HEK293 (cell line): ENCODE measurements at regions not wholly inside any gene's neighbourhood (a gene's known extent, or its start where the extent isn't known, plus 50 kb on each side); places are given as distances from the start of the nearest gene placed in this dataset.

Source experiments
- CTCF ChIA-PET: fragments of 350-600 bp; formaldehyde crosslinking; extraction: SDS; loops from one replicate; lab custom pipeline; 2021; ENCODE audit warnings: antibody characterized with exemption; lab: Yijun Ruan, JAX
- POLR2A ChIA-PET: fragments of 300-600 bp; formaldehyde crosslinking; extraction: SDS; loops from one replicate; lab custom pipeline; 2020; ENCODE audit warnings: antibody characterized with exemption, inconsistent platforms; lab: Yijun Ruan, JAX
- H3K27ac ChIP-seq: fragments of 200-500 bp; sonication (Bioruptor generic); 2 replicates; pipeline ENCODE4 v1.5.1; 2014; ENCODE audit warnings: low read depth, low read length, control low read depth, inconsistent platforms; ENCODE audit errors: extremely low read depth
- H3K36me3 ChIP-seq, 2 experiments: fragments of 200-500 bp in 1 of 2; sonication (Bioruptor generic) in 1 of 2; 1 replicate in 1 of 2; 2 replicates in 1 of 2; pipeline ENCODE4 v1.5.1; 2014 to 2017; ENCODE audit warnings: inconsistent platforms in 2 of 2, low read length in 2 of 2; ENCODE audit not compliant: control insufficient read depth in 2 of 2, insufficient read depth in 1 of 2
- H3K4me1 ChIP-seq: fragments of 200-500 bp; sonication (Bioruptor generic); 2 replicates; pipeline ENCODE4 v1.5.1; 2014; ENCODE audit warnings: mild to moderate bottlenecking, low read length, inconsistent platforms; ENCODE audit not compliant: control insufficient read depth, insufficient read depth
- H3K4me3 ChIP-seq: 2 replicates; pipeline ENCODE4 v1.5.1; 2011; ENCODE audit warnings: low read depth, mild to moderate bottlenecking, control low read depth, low read length, moderate library complexity
- H3K9me3 ChIP-seq: fragments of 200-500 bp; sonication (Bioruptor generic); 2 replicates; pipeline ENCODE4 v1.5.1; 2014; ENCODE audit warnings: low read depth, low read length, inconsistent platforms; ENCODE audit not compliant: control insufficient read depth, insufficient read depth
- BCL11B ChIP-seq: fragments of 450-650 bp; formaldehyde crosslinking; IDR thresholded peaks from 2 replicates; pipeline ENCODE4 v1.5.1; 2016; ENCODE audit warnings: low read depth, missing biosample characterization, missing genetic modification characterization
- FEZF1 ChIP-seq: fragments of 450-650 bp; formaldehyde crosslinking; IDR thresholded peaks from 2 replicates; pipeline ENCODE4 v1.5.1; 2016; ENCODE audit warnings: missing biosample characterization, missing genetic modification characterization
- ZBTB8A ChIP-seq: fragments of 450-650 bp; formaldehyde crosslinking; IDR thresholded peaks from 2 replicates; pipeline ENCODE4 v1.5.1; 2016; ENCODE audit warnings: missing biosample characterization, missing genetic modification characterization
- ZNF10 ChIP-seq: fragments of 450-650 bp; formaldehyde crosslinking; IDR thresholded peaks from 2 replicates; pipeline ENCODE4 v1.5.1; 2017; ENCODE audit warnings: missing biosample characterization, missing genetic modification characterization
- ZNF169 ChIP-seq: fragments of 450-650 bp; formaldehyde crosslinking; IDR thresholded peaks from 2 replicates; pipeline ENCODE4 v1.5.1; 2016; ENCODE audit warnings: missing biosample characterization, missing genetic modification characterization
- ZNF18 ChIP-seq: fragments of 450-650 bp; formaldehyde crosslinking; IDR thresholded peaks from 2 replicates; pipeline ENCODE4 v1.5.1; 2016; ENCODE audit warnings: missing biosample characterization, missing genetic modification characterization
- ZNF221 ChIP-seq: fragments of 450-650 bp; formaldehyde crosslinking; IDR thresholded peaks from 2 replicates; pipeline ENCODE4 v1.5.1; 2017; ENCODE audit warnings: missing biosample characterization, missing genetic modification characterization, borderline replicate concordance
- ZNF473 ChIP-seq: fragments of 450-650 bp; formaldehyde crosslinking; IDR thresholded peaks from 2 replicates; pipeline ENCODE4 v1.5.1; 2017; ENCODE audit warnings: missing biosample characterization, missing genetic modification characterization
- ZNF510 ChIP-seq: fragments of 450-650 bp; formaldehyde crosslinking; IDR thresholded peaks from 2 replicates; pipeline ENCODE4 v1.5.1; 2018; ENCODE audit warnings: mild to moderate bottlenecking, missing genetic modification characterization, missing biosample characterization; ENCODE audit not compliant: insufficient replicate concordance
- ZNF558 ChIP-seq: fragments of 450-650 bp; formaldehyde crosslinking; IDR thresholded peaks from 2 replicates; pipeline ENCODE4 v1.5.1; 2016; ENCODE audit warnings: missing biosample characterization, missing genetic modification characterization
- ZNF600 ChIP-seq: fragments of 450-650 bp; formaldehyde crosslinking; IDR thresholded peaks from 2 replicates; pipeline ENCODE4 v1.5.1; 2016; ENCODE audit warnings: missing biosample characterization, missing genetic modification characterization
- ZNF777 ChIP-seq: fragments of 450-650 bp; formaldehyde crosslinking; IDR thresholded peaks from 2 replicates; pipeline ENCODE4 v1.5.1; 2017; ENCODE audit warnings: missing biosample characterization, missing genetic modification characterization, borderline replicate concordance
- ZSCAN30 ChIP-seq: fragments of 450-650 bp; IDR thresholded peaks from 2 replicates; pipeline ENCODE4 v1.5.1; 2018; ENCODE audit warnings: missing biosample characterization, mild to moderate bottlenecking, missing genetic modification characterization, moderate library complexity
- TF ChIP-seq, protein P1 (sequence below): fragments of 450-650 bp; formaldehyde crosslinking; IDR thresholded peaks from 2 replicates; pipeline ENCODE4 v1.5.1; 2016; ENCODE audit warnings: missing biosample characterization, missing genetic modification characterization, borderline replicate concordance
- TF ChIP-seq, protein P2 (sequence below): fragments of 450-650 bp; formaldehyde crosslinking; IDR thresholded peaks from 2 replicates; pipeline ENCODE4 v1.5.1; 2017; ENCODE audit warnings: missing biosample characterization, missing genetic modification characterization

DNA sequence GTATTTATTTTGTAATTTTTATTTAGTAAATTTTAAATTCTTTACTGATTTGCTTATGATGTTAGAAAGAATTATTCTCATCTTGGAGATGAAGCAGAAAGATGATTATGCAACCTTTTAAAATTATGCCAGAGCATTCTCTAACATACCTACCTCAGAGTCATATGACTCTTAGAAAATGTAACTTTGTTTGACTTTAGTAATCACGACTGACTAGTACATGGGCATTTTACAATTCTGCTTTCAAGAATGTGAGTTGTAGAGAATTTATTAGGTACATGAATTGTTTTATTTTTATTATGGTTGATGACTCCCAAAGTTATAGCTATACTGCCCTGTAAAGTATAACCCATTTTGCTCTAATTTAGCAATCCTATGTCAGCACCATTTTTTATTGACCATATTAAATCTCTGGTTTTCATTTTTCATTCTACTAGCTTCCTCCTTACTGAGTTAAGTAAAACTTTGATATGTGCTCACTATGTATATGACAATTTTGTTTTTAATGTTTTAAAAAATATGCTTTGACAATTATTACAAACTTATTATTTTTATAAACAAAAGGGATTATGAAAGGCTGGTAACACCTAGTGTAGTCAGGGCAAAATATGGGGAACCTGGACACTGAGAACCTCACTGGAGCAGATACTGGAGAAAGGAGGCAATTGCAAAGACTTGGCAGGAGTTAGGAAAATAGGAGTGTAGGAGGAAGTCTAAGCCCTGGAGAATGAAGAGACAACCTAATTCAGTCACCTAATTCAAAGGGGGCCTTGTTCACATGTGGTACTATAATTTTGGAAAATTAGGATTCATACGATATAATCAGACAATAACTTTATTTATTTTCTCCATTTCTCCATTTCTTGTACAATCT is 249.7 kb upstream of the DAB2 start (continued):
- TF ChIP-seq, protein P1, sequence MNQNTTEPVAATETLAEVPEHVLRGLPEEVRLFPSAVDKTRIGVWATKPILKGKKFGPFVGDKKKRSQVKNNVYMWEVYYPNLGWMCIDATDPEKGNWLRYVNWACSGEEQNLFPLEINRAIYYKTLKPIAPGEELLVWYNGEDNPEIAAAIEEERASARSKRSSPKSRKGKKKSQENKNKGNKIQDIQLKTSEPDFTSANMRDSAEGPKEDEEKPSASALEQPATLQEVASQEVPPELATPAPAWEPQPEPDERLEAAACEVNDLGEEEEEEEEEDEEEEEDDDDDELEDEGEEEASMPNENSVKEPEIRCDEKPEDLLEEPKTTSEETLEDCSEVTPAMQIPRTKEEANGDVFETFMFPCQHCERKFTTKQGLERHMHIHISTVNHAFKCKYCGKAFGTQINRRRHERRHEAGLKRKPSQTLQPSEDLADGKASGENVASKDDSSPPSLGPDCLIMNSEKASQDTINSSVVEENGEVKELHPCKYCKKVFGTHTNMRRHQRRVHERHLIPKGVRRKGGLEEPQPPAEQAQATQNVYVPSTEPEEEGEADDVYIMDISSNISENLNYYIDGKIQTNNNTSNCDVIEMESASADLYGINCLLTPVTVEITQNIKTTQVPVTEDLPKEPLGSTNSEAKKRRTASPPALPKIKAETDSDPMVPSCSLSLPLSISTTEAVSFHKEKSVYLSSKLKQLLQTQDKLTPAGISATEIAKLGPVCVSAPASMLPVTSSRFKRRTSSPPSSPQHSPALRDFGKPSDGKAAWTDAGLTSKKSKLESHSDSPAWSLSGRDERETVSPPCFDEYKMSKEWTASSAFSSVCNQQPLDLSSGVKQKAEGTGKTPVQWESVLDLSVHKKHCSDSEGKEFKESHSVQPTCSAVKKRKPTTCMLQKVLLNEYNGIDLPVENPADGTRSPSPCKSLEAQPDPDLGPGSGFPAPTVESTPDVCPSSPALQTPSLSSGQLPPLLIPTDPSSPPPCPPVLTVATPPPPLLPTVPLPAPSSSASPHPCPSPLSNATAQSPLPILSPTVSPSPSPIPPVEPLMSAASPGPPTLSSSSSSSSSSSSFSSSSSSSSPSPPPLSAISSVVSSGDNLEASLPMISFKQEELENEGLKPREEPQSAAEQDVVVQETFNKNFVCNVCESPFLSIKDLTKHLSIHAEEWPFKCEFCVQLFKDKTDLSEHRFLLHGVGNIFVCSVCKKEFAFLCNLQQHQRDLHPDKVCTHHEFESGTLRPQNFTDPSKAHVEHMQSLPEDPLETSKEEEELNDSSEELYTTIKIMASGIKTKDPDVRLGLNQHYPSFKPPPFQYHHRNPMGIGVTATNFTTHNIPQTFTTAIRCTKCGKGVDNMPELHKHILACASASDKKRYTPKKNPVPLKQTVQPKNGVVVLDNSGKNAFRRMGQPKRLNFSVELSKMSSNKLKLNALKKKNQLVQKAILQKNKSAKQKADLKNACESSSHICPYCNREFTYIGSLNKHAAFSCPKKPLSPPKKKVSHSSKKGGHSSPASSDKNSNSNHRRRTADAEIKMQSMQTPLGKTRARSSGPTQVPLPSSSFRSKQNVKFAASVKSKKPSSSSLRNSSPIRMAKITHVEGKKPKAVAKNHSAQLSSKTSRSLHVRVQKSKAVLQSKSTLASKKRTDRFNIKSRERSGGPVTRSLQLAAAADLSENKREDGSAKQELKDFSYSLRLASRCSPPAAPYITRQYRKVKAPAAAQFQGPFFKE, result no peak
- TF ChIP-seq ZNF777 (tag by site-specific recombination) (no peak), ZBTB8A (tag by site-specific recombination) (no peak), ZNF473 (tag by site-specific recombination) (no peak), ZNF600 (tag by site-specific recombination) (no peak), ZSCAN30 (no peak), ZNF221 (tag by site-specific recombination) (no peak), ZNF18 (tag by site-specific recombination) (no peak), ZNF169 (tag by site-specific recombination) (no peak), FEZF1 (no peak)

DNA sequence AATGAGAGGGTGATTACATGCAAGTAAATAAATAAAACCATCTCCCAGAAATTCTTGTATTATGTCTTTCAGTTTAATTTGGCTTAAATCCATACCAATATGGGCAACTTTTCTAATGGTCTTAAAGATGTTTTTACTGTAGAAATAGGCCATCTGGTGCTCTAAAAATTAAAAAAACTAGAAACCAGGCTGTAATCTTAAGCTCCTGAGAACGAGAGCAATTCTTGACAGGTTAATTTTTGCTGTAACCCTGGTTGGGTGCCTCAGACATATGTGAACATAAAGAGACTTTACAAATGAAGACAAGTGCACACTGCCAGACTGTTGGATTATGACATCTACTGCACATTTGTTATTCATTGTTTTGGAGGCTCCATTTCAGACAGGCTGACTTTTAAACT is 246.8 kb upstream of the DAB2 start:
- no peaks in the 10 kb centered on the region for H3K9me3 ChIP-seq
- no peak overlapping the region for H3K4me3 ChIP-seq
- H3K27ac ChIP-seq, result no peak overlapping the region
- no peaks in the 10 kb centered on the region for H3K36me3 ChIP-seq
- no peaks in the 10 kb centered on the region for H3K4me1 ChIP-seq
- CTCF ChIA-PET, result no interaction called here
- TF ChIP-seq ZNF558 (tag by site-specific recombination), result no peak
- no peak for TF ChIP-seq ZNF510 (tag by site-specific recombination)
- no peak for TF ChIP-seq BCL11B (tag by site-specific recombination)
- TF ChIP-seq, protein P2, sequence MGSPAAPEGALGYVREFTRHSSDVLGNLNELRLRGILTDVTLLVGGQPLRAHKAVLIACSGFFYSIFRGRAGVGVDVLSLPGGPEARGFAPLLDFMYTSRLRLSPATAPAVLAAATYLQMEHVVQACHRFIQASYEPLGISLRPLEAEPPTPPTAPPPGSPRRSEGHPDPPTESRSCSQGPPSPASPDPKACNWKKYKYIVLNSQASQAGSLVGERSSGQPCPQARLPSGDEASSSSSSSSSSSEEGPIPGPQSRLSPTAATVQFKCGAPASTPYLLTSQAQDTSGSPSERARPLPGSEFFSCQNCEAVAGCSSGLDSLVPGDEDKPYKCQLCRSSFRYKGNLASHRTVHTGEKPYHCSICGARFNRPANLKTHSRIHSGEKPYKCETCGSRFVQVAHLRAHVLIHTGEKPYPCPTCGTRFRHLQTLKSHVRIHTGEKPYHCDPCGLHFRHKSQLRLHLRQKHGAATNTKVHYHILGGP (tag by site-specific recombination), result no peak
- TF ChIP-seq ZNF10 (tag by site-specific recombination), result no peak
- POLR2A ChIA-PET, result no interaction called here
